HG02678 (cell line): ENCODE measurements at regions not wholly inside any gene's neighbourhood (a gene's known extent, or its start where the extent isn't known, plus 50 kb on each side); places are given as distances from the start of the nearest gene placed in this dataset.

ENCODE experiments used
- ATAC-seq: cut with Tn5 transposase; IDR thresholded peaks from one replicate; pipeline ENCODE4 v1.9.1; 2021; ENCODE audit warnings: mild to moderate bottlenecking, moderate library complexity; ENCODE audit not compliant: unreplicated experiment

- no peak for ATAC-seq
Measured at GRCh38 chr5:152978141-152978835, 512.2 kb upstream of the GRIA1 start.

DNA sequence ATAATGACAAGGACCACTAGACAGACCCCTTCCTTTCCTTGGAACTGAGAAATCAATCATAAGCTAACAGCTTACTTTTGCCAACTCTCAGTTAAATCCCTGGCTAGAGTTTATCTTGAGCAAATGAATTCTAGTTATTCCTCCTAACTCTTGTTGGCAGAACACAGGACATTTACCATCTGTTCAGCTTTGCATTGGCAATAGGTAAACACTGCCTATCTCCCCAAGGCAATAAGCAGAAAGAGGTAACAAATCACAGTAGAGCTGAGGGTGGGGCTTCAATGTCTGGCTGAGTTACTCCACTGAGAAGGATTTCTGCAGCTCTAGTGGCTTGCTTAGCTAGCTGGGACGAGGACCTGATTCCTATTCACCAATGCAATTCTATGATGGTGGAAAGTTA, 503.3 kb upstream of the GRIA1 start:
- no peak for ATAC-seq

DNA sequence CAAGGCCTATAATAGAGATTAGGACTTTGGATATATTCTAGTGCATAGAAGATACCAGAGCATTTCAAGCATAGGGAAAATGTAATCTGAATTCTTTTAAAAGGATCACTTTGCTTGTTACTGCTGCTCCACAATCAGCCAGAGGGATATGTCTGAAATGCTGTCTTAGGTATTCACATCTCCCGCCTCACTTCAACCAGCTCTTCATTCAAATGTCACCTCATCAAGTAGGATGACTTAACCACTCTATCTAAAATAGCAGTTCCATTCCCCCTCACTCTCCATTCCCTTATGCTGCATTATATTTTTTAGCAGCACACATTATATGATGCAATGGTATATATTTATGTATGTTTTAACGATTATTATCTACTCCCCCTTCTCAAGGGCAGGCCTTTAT, 500.3 kb upstream of the GRIA1 start:
- ATAC-seq, result no peak

GRCh38 chr5:152990649-152991048, 499.8 kb upstream of the GRIA1 start:
- ATAC-seq, result no peak

GRCh38 chr5:152994033-152994680, 496.3 kb upstream of the GRIA1 start:
- no peak for ATAC-seq

DNA sequence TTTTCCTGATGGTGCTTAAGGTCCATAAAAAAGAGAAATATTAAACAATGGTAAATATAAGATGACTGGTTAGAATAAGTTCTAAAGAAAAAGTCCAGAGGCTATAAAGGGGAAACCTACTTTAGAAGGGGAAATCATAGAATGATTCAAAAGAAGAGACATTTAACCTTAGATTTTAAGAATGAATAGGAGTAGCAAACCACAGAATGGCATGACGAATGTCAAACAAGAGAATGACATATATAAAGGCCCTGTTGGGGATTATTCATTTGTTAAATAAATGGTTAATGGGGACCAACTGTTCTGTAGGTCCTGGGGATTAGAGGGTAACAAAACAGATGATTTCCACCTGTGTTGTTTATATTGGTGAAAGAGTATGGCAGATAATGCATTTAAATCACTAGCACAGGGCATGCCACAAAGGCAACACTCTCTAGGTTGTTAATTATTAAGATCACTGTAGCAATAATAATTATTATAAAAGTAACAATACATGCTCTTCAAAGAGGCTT, 495.2 kb upstream of the GRIA1 start:
- ATAC-seq, result no peak

DNA sequence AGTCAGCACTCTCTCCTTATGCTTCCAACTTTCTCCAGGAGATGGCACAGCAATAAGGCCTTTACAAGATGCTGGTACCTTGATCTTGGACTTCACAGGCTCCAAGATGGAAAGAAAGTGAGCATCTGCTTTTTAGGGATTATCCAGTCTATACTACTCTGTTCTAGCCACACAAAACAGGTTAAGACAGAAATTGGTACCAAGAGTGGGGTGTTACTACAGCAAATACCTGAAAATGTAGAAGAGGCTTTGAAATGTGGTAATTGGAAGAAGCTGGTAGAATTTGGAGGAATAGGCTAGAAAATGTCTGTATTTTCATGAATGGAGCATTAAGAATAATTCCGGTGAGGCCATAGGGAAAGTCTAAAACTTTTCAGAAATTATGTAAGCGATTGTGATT, 484.8 kb upstream of the GRIA1 start:
- ATAC-seq, result no peak

GRCh38 chr5:153006681-153007080, 483.8 kb upstream of the GRIA1 start:
- ATAC-seq, result no peak

GRCh38 chr5:153014194-153014593, 476.3 kb upstream of the GRIA1 start:
- ATAC-seq, result no peak

GRCh38 chr5:153018121-153018520, 472.3 kb upstream of the GRIA1 start:
- no peak for ATAC-seq

DNA sequence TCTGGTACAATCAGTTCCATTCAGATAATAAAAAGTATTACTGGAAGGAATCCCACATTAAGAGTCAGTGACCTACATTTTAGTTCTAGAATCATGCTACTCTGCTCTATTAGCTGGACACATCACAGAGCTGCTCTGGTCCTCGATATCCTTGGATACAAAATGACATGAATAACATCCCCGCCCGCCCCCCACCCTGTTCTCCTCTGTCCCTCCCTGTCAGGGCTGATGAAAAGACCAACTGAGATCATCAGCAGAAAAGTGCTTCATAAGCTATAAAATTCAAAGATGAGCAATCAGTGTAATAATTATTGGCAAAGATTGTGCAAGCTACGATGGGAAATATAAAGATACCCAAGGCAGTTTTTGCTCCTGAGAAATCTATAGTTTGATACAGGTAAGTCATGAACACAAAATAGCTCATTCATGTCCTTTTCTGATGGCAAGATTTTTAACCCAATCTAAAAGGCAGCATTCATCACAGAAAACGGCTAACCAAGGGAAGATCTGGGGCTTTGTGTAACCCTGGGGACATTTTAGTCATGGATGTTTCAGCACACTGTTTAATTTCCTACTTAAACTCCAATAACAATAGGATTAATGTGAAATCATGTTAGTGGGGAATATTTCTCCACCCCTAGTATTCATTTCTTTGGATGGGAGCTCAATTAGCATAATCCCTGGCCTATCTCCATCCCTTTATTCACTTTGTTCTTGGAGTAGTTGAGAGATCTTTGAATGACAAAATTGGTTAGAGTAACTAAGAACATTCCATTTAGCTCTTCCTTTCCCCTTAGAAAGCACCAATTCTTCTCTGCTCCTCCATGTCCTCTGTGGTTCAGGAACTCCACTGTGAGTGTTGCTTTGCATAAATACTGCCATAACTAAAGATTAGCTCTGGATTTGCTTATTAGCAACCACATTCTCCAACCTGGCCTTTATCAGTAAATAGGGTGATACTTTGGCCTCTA, 459.4 kb upstream of the GRIA1 start:
- ATAC-seq, result no peak

DNA sequence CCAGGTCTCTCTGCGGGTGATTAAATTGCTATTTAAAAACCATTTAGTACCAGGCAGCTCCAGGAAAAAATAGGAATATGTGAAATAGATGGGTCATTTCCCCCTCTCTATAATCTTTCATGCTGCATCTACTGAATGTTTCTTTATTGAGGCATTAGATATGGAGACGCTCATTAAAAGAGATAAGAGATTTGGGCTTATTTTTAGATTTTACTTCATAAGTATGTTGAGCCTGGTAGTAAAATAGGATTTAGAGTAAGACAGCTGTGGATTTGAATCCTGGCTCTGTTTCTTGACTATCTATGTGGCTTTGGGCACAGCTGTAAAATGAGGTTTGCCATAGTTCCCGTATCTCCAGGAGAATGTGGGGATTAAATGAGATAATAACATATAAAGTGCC, 451.0 kb upstream of the GRIA1 start:
- ATAC-seq, result no peak

GRCh38 chr5:153043886-153044285, 446.6 kb upstream of the GRIA1 start:
- no peak for ATAC-seq

- ATAC-seq, result no peak
Measured at GRCh38 chr5:153050496-153051179, 439.8 kb upstream of the GRIA1 start.

- ATAC-seq, result no peak
Measured at GRCh38 chr5:153066281-153066680, 424.2 kb upstream of the GRIA1 start.

DNA sequence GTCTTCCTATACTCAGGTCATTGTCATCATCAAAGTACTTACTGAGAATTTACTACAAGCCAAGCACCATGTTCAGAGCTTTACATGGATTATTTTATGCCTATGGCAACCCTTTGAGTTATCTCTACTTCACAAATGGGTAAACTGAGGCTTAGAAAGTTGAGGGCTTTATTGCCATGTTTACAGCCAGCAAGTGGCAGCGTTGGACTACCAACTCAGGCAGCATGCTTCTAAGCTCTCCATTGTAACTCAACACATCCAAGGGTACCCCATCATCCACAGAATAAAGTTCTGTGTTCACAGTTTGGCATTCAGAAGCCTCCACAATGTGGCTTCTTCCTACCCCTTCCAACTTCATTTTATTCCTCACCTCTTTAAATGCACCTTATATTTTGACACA, 422.6 kb upstream of the GRIA1 start:
- ATAC-seq, result no peak

- no peak for ATAC-seq
Measured at GRCh38 chr5:153079396-153079795, 411.1 kb upstream of the GRIA1 start.

- ATAC-seq, result no peak
Measured at GRCh38 chr5:153080940-153081339, 409.5 kb upstream of the GRIA1 start.

DNA sequence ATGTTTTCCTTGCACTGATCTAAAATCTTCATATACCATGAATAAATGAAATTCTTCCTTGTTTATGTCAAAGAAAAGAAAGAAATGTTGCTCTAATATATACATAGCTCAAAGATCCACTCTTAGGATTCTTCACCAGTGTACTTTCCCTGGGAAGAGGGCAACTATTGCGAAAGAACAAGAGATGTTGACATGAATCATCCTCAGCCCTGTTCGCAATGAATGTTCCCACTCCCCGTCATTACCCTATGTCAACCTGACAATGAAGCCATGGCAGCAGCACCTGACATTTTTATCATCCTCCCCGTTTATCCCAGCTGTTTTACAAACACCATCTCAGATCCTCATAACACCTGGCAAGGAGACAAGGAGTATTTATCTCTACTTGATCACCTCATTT, 409.1 kb upstream of the GRIA1 start:
- ATAC-seq, result no peak

- ATAC-seq, result no peak
Measured at GRCh38 chr5:153084511-153084910, 406.0 kb upstream of the GRIA1 start.

DNA sequence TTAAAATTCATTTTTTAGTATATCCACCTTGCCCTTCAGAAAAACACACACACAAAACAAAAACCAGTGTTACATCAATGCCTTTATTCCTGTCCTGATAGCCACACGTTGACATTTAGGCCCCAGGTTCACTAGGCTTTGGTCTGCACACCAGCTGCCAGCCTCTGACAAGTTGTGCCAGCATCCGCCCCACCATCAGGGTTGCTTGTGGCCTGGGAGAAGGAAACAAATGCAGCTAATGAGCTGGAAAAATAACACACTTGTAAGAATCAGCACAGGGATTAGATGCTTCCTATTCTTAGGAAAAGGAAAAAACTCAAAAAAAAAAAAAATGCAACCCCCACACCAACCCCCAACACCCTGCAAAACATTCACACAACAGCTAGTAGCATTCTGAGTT, 404.0 kb upstream of the GRIA1 start:
- no peak for ATAC-seq
